RWPE2 (cell line): ENCODE measurements at regions not wholly inside any gene's neighbourhood (a gene's known extent, or its start where the extent isn't known, plus 50 kb on each side); places are given as distances from the start of the nearest gene placed in this dataset.

Source experiments
- ATAC-seq: fragments of 200-7000 bp; cut with Tn5 transposase; 3 replicates; pipeline ENCODE4 v1.9.1; 2021; ENCODE audit warnings: low read depth
- DNase-seq: peaks from one replicate; pipeline ENCODE4 v3.0.0-alpha.2; 2020; ENCODE audit warnings: low spot score
- H3K27ac ChIP-seq: fragments of 450-650 bp; 2 replicates; pipeline ENCODE4 v1.5.1; 2017; ENCODE audit warnings: mild to moderate bottlenecking; ENCODE audit not compliant: poor library complexity, severe bottlenecking
- H3K27me3 ChIP-seq: fragments of 250-450 bp; sonication (Bioruptor Pico); 2 replicates; pipeline ENCODE4 v1.5.1; 2021; ENCODE audit warnings: mild to moderate bottlenecking, moderate library complexity; ENCODE audit not compliant: insufficient read depth, poor library complexity, severe bottlenecking
- H3K36me3 ChIP-seq: fragments of 250-450 bp; sonication (Bioruptor Pico); 2 replicates; pipeline ENCODE4 v1.5.1; 2020; ENCODE audit warnings: low read depth, mild to moderate bottlenecking, moderate library complexity
- H3K4me1 ChIP-seq: fragments of 250-450 bp; sonication (Bioruptor Pico); 2 replicates; pipeline ENCODE4 v1.5.1; 2021; ENCODE audit warnings: mild to moderate bottlenecking, moderate library complexity; ENCODE audit not compliant: insufficient read depth, poor library complexity, severe bottlenecking
- H3K4me3 ChIP-seq: fragments of 250-450 bp; sonication (Bioruptor Pico); 2 replicates; pipeline ENCODE4 v1.5.1; 2021; ENCODE audit warnings: mild to moderate bottlenecking, moderate library complexity; ENCODE audit not compliant: severe bottlenecking
- H3K9me3 ChIP-seq: fragments of 250-450 bp; sonication (Bioruptor Pico); 2 replicates; pipeline ENCODE4 v1.5.1; 2021; ENCODE audit warnings: mild to moderate bottlenecking, moderate library complexity; ENCODE audit not compliant: severe bottlenecking
- TF ChIP-seq, protein P1 (sequence below): fragments of 450-650 bp; IDR thresholded peaks from one replicate; pipeline ENCODE4 v1.5.1; 2017; ENCODE audit warnings: mild to moderate bottlenecking, moderate library complexity; ENCODE audit not compliant: poor library complexity, severe bottlenecking

- TF ChIP-seq, protein P1, sequence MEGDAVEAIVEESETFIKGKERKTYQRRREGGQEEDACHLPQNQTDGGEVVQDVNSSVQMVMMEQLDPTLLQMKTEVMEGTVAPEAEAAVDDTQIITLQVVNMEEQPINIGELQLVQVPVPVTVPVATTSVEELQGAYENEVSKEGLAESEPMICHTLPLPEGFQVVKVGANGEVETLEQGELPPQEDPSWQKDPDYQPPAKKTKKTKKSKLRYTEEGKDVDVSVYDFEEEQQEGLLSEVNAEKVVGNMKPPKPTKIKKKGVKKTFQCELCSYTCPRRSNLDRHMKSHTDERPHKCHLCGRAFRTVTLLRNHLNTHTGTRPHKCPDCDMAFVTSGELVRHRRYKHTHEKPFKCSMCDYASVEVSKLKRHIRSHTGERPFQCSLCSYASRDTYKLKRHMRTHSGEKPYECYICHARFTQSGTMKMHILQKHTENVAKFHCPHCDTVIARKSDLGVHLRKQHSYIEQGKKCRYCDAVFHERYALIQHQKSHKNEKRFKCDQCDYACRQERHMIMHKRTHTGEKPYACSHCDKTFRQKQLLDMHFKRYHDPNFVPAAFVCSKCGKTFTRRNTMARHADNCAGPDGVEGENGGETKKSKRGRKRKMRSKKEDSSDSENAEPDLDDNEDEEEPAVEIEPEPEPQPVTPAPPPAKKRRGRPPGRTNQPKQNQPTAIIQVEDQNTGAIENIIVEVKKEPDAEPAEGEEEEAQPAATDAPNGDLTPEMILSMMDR: peak; percentile 49
- Histone ChIP-seq H3K27me3 (no peaks in the 10 kb centered on the region), H3K27ac (no peak overlapping the region), H3K4me3 (no peak overlapping the region), H3K4me1 (peaks cover 17% of the 10 kb centered on the region), H3K9me3 (no peaks in the 10 kb centered on the region), H3K36me3 (no peaks in the 10 kb centered on the region)
- ATAC-seq: no peak; the same call in 2 of the 3 replicates
- no peak for DNase-seq
Measured at GRCh38 chr9:31140316-31140715, 1244.1 kb upstream of the ACO1 start.

GRCh38 chr9:31142456-31142855 lies 1242.0 kb upstream of the ACO1 start:
- DNase-seq (no peak), ATAC-seq (no peak)
- H3K27me3 ChIP-seq: no peaks in the 10 kb centered on the region
- H3K36me3 ChIP-seq: no peaks in the 10 kb centered on the region
- no peak overlapping the region for H3K27ac ChIP-seq
- TF ChIP-seq, protein P1: no peak
- no peaks in the 10 kb centered on the region for H3K9me3 ChIP-seq
- no peak overlapping the region for H3K4me3 ChIP-seq
- peaks cover 12% of the 10 kb centered on the region for H3K4me1 ChIP-seq

GRCh38 chr9:31144614-31145013 lies 1239.8 kb upstream of the ACO1 start:
- DNase-seq: no peak
- no peaks in the 10 kb centered on the region; the same call in 1 of the 2 replicates for H3K36me3 ChIP-seq
- no peak overlapping the region for H3K4me3 ChIP-seq
- H3K27ac ChIP-seq: no peak overlapping the region
- H3K27me3 ChIP-seq: no peaks in the 10 kb centered on the region
- H3K9me3 ChIP-seq: no peaks in the 10 kb centered on the region
- TF ChIP-seq, protein P1: no peak
- no peak for ATAC-seq
- H3K4me1 ChIP-seq: peaks cover 2% of the 10 kb centered on the region

- no peaks in the 10 kb centered on the region for H3K9me3 ChIP-seq
- no peaks in the 10 kb centered on the region for H3K27me3 ChIP-seq
- ATAC-seq: no peak
- TF ChIP-seq, protein P1: no peak
- no peak overlapping the region for H3K4me3 ChIP-seq
- H3K36me3 ChIP-seq: no peaks in the 10 kb centered on the region; the same call in 1 of the 2 replicates
- no peak for DNase-seq
- H3K4me1 ChIP-seq: no peaks in the 10 kb centered on the region
- no peak overlapping the region for H3K27ac ChIP-seq
Measured at GRCh38 chr9:31146485-31147166, 1237.8 kb upstream of the ACO1 start.

- no peaks in the 10 kb centered on the region; the same call in 1 of the 2 replicates for H3K36me3 ChIP-seq
- DNase-seq (no peak), ATAC-seq (no peak)
- no peaks in the 10 kb centered on the region for H3K27me3 ChIP-seq
- TF ChIP-seq, protein P1: no peak
- H3K27ac ChIP-seq: no peak overlapping the region
- H3K4me1 ChIP-seq: no peaks in the 10 kb centered on the region
- no peaks in the 10 kb centered on the region for H3K9me3 ChIP-seq
- no peak overlapping the region for H3K4me3 ChIP-seq
Measured at GRCh38 chr9:31153250-31153840, 1231.1 kb upstream of the ACO1 start.
